Peyer's patch (tissue), 4 donors: ENCODE measurements at regions not wholly inside any gene's neighbourhood (a gene's known extent, or its start where the extent isn't known, plus 50 kb on each side); places are given as distances from the start of the nearest gene placed in this dataset.

ENCODE experiments used
- CTCF ChIP-seq, 6 experiments: fragments of 450-650 bp in 4 of 6; fragments of 200-600 bp in 2 of 6; sonication (generic) in 1 of 6; IDR thresholded peaks; one replicate each; pipeline ENCODE4 v1.5.1; 2017 to 2019; ENCODE audit warnings: antibody characterized with exemption in 6 of 6, mild to moderate bottlenecking in 3 of 6, moderate library complexity in 1 of 6
- POLR2A ChIP-seq, 2 donors: fragments of 450-650 bp; IDR thresholded peaks; one replicate each; pipeline ENCODE4 v1.5.1; 2017; ENCODE audit warnings: antibody characterized with exemption in 2 of 2, mild to moderate bottlenecking in 2 of 2, moderate library complexity in 2 of 2

DNA sequence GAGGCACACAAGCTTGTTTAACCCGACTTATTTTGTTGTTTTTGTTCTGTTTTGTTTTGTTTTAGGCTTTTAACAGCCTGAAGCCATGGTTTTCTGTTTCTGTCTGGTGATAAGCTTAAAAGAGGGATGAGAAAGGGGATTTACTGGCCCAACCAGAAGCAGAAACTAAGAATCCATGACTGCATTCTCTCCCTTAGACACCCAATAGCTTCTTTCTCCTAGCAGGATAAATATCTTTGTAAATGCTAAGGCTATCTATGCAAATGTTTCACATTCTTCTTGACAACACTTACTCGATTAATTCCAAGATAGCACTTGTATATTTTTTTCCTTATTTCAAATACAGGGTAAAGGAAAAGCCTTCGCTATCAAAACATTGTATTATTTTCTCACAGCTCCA lies 53.7 kb upstream of the SMAD1 start:
- TF ChIP-seq CTCF (IDR thresholded peaks at IDR 0.05) (no peak), POLR2A (IDR thresholded peaks at IDR 0.05) (no peak)
